ENCODE measurements at regions not wholly inside any gene's neighbourhood (a gene's known extent, or its start where the extent isn't known, plus 50 kb on each side); places are given as distances from the start of the nearest gene placed in this dataset.

DNA sequence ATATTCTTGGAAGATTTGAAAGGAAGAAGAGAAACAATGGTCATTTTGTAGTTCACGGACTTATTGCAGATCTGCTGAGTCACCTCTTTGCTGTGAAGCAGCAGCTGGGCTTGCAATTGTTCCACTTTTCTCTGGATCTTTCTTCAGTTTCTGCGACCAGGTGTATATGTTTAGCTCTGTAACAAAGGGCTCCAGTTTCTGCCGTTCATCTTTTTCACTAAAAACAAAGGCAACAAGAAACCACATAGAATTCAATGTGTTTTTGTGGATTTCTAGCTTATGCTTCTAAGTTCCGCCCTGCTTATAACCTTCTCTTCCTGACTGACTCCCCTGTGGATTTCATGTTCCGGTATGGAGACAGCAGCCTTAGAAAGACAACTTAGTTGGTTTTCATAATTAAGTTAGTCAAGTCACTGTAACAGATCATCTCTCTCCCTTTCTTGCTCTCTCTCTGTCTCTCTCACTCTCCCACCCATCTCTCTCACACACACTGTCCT lies 121.6 kb upstream of the EPHA5 start:
- no peaks in the 10 kb centered on the region for H3K9me3 ChIP-seq
- intact Hi-C loops (cut with DNase I; ENCODE audit: low total_unique reads): no loop called here
- H3K36me3 ChIP-seq: no peaks in the 10 kb centered on the region
- TF ChIP-seq, protein P1, sequence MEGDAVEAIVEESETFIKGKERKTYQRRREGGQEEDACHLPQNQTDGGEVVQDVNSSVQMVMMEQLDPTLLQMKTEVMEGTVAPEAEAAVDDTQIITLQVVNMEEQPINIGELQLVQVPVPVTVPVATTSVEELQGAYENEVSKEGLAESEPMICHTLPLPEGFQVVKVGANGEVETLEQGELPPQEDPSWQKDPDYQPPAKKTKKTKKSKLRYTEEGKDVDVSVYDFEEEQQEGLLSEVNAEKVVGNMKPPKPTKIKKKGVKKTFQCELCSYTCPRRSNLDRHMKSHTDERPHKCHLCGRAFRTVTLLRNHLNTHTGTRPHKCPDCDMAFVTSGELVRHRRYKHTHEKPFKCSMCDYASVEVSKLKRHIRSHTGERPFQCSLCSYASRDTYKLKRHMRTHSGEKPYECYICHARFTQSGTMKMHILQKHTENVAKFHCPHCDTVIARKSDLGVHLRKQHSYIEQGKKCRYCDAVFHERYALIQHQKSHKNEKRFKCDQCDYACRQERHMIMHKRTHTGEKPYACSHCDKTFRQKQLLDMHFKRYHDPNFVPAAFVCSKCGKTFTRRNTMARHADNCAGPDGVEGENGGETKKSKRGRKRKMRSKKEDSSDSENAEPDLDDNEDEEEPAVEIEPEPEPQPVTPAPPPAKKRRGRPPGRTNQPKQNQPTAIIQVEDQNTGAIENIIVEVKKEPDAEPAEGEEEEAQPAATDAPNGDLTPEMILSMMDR (IDR thresholded peaks at IDR 0.05): no peak
- H3K27ac ChIP-seq: no peak overlapping the region
- H3K4me1 ChIP-seq: no peaks in the 10 kb centered on the region
- H3K27me3 ChIP-seq: no peaks in the 10 kb centered on the region
- no peak for DNase-seq
- H3K4me3 ChIP-seq: no peak overlapping the region

DNA sequence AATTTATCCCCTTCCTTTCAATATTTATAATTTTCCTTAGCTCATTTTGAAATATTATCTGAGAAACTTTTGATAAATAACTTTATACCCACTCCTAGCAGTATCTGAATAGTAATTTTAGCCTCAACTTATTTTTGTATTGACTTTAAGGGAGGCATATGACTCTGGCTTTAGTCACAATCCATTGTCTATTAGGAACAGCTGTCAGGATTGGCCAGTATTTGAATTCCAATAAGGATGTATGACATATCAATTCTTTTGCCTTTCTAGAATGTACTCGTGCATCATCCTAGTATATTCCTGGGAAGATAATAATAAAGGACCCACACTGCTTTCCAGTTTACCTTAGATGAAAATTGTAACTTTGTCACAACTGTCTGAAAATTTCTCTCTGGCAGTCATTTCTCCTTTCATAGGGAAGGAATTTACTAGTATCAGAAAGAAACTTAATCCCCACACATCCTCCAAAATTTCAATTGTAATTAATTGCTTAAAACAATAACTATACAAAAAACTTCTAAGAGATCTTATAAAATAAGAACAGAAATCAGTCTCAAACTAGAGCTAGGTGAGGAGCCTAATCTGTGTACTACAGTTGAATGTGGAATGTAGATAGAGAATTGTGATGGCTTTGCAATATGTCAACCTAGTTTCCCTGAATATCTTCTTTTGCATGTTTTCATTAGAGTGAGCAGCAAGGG lies 121.0 kb upstream of the EPHA5 start:
- DNase-seq: no peak
- no peaks in the 10 kb centered on the region for H3K9me3 ChIP-seq
- H3K36me3 ChIP-seq: no peaks in the 10 kb centered on the region
- no peak overlapping the region for H3K27ac ChIP-seq
- no peak overlapping the region for H3K4me3 ChIP-seq
- TF ChIP-seq, protein P1 (IDR thresholded peaks at IDR 0.05): no peak
- intact Hi-C loops (cut with DNase I; ENCODE audit: low total_unique reads): no loop called here
- H3K27me3 ChIP-seq: no peaks in the 10 kb centered on the region
- no peaks in the 10 kb centered on the region for H3K4me1 ChIP-seq

DNA sequence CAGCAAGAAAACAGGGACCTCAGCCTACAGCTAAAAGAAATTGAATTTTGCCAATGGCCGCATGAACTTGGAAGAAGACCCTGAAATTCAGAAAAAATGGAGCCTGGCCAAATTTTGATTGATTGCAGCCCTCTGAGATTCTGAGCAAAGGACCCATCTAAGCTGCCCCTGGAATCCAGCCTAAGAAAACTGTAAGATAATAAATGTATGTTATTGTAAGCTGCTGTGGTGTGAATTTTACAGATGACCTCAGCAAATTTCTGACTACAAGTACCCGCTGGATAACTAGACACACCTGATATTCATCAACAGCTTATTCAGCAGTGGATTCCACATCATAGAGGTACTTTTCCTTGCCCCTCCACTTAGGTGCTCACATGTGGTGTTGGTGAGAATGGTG lies 119.5 kb upstream of the EPHA5 start:
- TF ChIP-seq, protein P1 (IDR thresholded peaks at IDR 0.05): no peak
- Histone ChIP-seq H3K36me3 (no peaks in the 10 kb centered on the region), H3K9me3 (no peaks in the 10 kb centered on the region), H3K4me1 (no peaks in the 10 kb centered on the region), H3K4me3 (no peak overlapping the region), H3K27me3 (no peaks in the 10 kb centered on the region), H3K27ac (no peak overlapping the region)
- no peak for DNase-seq
- intact Hi-C loops (cut with DNase I; ENCODE audit: low total_unique reads): no loop called here

DNA sequence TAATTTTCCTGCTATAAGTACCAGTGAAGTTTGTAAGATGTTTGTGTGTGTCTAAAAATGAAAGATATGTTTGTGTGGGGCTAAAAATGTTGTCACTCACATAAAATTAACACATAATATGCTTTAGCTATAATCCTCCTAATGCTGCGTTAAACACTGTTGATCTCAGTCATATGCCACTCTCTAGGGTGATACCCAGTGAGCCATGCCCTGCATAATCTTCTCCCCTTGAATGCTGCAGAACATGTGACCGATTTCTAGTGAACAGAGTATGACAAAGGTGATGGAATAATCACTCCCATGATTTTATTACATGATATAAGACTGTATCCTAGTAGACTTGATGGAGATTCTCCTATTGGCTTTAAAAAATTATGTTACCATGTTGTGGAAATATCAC lies 119.1 kb upstream of the EPHA5 start:
- intact Hi-C loops (cut with DNase I; ENCODE audit: low total_unique reads): no loop called here
- no peaks in the 10 kb centered on the region for H3K4me1 ChIP-seq
- TF ChIP-seq, protein P1 (IDR thresholded peaks at IDR 0.05): no peak
- no peaks in the 10 kb centered on the region for H3K9me3 ChIP-seq
- no peaks in the 10 kb centered on the region for H3K36me3 ChIP-seq
- H3K4me3 ChIP-seq: no peak overlapping the region
- no peak for DNase-seq
- no peaks in the 10 kb centered on the region for H3K27me3 ChIP-seq
- no peak overlapping the region for H3K27ac ChIP-seq

- H3K9me3 ChIP-seq: peaks cover 0 to 6% (median 0%) of the 10 kb centered on the region in 3 donors
- H3K4me3 ChIP-seq: no peak overlapping the region
- no peaks in the 10 kb centered on the region for H3K4me1 ChIP-seq
- H3K36me3 ChIP-seq: no peaks in the 10 kb centered on the region
- no peak overlapping the region for H3K27ac ChIP-seq
- no peak for DNase-seq
- TF ChIP-seq, protein P1 (IDR thresholded peaks at IDR 0.05): no peak
- H3K27me3 ChIP-seq: no peaks in the 10 kb centered on the region
- intact Hi-C loops (cut with DNase I; ENCODE audit: low total_unique reads): no loop called here
These were observed 107.0 kb upstream of the EPHA5 start for GRCh38 chr4:65777270-65777669.
